Fibroblast of the aortic adventitia (primary cell): ENCODE measurements at regions not wholly inside any gene's neighbourhood (a gene's known extent, or its start where the extent isn't known, plus 50 kb on each side); places are given as distances from the start of the nearest gene placed in this dataset.

ENCODE experiments used
- DNase-seq: peaks from one replicate; pipeline ENCODE4 v3.0.0-alpha.2; 2010; ENCODE audit warnings: low read depth
- H3K4me3 ChIP-seq: 2 replicates; pipeline ENCODE4 v1.5.1; 2011; ENCODE audit warnings: low read depth, mild to moderate bottlenecking, control low read depth, low read length, moderate library complexity
- TF ChIP-seq, protein P1 (sequence below): IDR thresholded peaks from 2 replicates; pipeline ENCODE4 v1.5.1; 2011; ENCODE audit warnings: mild to moderate bottlenecking, low read length, control low read depth, inconsistent platforms; ENCODE audit not compliant: insufficient read depth

DNA sequence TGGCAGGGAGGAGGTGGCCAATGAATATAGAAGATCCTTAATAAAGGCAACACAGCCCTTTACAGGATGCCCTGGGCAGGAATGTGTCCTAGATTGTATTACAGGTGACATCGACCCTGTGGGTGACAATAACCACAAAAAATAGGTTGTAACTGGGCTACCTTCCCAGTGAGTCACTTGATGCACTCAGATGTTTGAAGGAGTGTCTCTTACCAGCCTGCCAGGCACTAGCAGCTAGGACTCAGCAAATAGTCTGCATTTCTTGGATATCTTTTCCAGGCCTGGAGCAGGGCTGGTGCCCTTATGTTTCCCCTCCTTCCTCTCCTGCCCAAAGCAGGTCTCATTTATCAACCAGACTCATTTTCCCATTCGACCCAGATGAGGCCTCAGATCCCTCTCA lies 50.9 kb upstream of the TMEM164 start:
- peak; percentile 5 for DNase-seq
- no peak overlapping the region for H3K4me3 ChIP-seq
- TF ChIP-seq, protein P1, sequence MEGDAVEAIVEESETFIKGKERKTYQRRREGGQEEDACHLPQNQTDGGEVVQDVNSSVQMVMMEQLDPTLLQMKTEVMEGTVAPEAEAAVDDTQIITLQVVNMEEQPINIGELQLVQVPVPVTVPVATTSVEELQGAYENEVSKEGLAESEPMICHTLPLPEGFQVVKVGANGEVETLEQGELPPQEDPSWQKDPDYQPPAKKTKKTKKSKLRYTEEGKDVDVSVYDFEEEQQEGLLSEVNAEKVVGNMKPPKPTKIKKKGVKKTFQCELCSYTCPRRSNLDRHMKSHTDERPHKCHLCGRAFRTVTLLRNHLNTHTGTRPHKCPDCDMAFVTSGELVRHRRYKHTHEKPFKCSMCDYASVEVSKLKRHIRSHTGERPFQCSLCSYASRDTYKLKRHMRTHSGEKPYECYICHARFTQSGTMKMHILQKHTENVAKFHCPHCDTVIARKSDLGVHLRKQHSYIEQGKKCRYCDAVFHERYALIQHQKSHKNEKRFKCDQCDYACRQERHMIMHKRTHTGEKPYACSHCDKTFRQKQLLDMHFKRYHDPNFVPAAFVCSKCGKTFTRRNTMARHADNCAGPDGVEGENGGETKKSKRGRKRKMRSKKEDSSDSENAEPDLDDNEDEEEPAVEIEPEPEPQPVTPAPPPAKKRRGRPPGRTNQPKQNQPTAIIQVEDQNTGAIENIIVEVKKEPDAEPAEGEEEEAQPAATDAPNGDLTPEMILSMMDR: no peak

DNA sequence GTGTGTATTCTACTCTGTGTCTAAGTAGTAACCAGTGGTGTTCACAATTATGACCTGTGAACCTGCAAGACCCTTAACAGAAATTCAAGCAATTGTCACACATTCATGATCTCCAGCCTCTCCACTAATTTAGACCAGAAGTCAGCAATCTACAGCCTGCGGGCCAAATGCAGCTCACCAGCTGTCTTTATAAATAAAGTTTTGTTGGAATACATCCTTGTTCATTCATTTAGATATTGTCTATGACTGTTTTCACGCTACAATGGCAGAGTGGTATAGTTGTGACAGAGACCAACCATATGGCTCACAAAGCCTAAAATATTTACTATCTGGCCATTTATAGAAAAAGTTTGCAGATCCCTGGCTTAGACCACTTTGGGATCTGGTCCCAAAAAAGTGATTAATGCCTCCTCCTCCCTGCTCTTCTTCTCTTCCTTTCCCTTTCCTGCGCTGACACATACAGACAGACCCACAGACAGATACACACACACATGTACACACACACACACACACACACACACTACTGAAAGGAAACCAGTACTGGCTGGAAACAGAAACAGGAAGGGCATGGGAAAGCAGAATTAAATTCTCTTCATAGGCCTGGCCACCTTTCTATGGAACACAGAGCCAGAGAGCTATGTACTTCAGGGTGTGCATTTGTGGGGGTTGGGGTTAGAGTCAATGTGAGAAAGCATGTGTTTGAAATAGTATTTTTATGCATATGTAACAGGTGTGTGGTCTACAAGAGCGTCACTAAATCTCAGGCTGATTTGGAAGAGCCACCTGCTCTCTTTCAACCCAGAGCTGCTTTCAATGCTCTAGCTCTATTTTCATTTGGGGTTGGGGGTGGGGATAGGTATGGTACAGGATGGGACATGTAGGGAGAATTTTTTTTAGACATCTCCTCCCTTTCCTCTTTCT lies 49.7 kb upstream of the TMEM164 start:
- peak; percentile 9 for DNase-seq
- TF ChIP-seq, protein P1: no peak

More for the DNA sequence above, 49.7 kb upstream of the TMEM164 start:
- no peak overlapping the region for H3K4me3 ChIP-seq
